H9 (cell line): ENCODE measurements at regions not wholly inside any gene's neighbourhood (a gene's known extent, or its start where the extent isn't known, plus 50 kb on each side); places are given as distances from the start of the nearest gene placed in this dataset.

Experiments used
- DNase-seq: peaks from one replicate; pipeline ENCODE4 v3.0.0-alpha.2; 2017
- H2AFZ ChIP-seq: one replicate; pipeline ENCODE4 v1.6.1; 2013; ENCODE audit warnings: mild to moderate bottlenecking, low read length, control low read depth, moderate library complexity
- H2AK5ac ChIP-seq: 2 replicates; pipeline ENCODE4 v1.6.1; 2013; ENCODE audit warnings: low read length, control low read depth, mixed read lengths; ENCODE audit not compliant: insufficient read length
- H2BK120ac ChIP-seq: one replicate; pipeline ENCODE4 v1.6.1; 2013; ENCODE audit warnings: low read depth, mild to moderate bottlenecking, low read length, control low read depth, inconsistent platforms; ENCODE audit not compliant: poor library complexity, severe bottlenecking
- H2BK12ac ChIP-seq: 2 replicates; pipeline ENCODE4 v1.6.1; 2013; ENCODE audit warnings: low read length, control low read depth, mixed read lengths, low read depth; ENCODE audit not compliant: insufficient read length
- H2BK15ac ChIP-seq: 2 replicates; pipeline ENCODE4 v1.6.1; 2013; ENCODE audit warnings: low read depth, low read length, control low read depth
- H2BK20ac ChIP-seq: one replicate; pipeline ENCODE4 v1.6.1; 2013; ENCODE audit warnings: low read depth, mild to moderate bottlenecking, low read length, control low read depth, inconsistent platforms; ENCODE audit not compliant: poor library complexity, severe bottlenecking
- H2BK5ac ChIP-seq: 2 replicates; pipeline ENCODE4 v1.6.1; 2013; ENCODE audit warnings: low read length, control low read depth, mixed read lengths; ENCODE audit not compliant: insufficient read length
- H3K14ac ChIP-seq: 2 replicates; pipeline ENCODE4 v1.6.1; 2013; ENCODE audit warnings: low read length, control low read depth; ENCODE audit not compliant: insufficient read depth
- H3K18ac ChIP-seq: 2 replicates; pipeline ENCODE4 v1.6.1; 2013; ENCODE audit warnings: low read depth, mild to moderate bottlenecking, mixed read lengths, low read length, control low read depth; ENCODE audit not compliant: insufficient read length
- H3K23ac ChIP-seq: 2 replicates; pipeline ENCODE4 v1.6.1; 2013; ENCODE audit warnings: low read length, control low read depth, mixed read lengths, low read depth; ENCODE audit not compliant: insufficient read length
- H3K23me2 ChIP-seq: 2 replicates; pipeline ENCODE4 v1.6.1; 2013; ENCODE audit warnings: low read depth, mild to moderate bottlenecking, mixed read lengths, low read length, control low read depth; ENCODE audit not compliant: insufficient read length, poor library complexity, severe bottlenecking
- H3K27ac ChIP-seq: 2 replicates; pipeline ENCODE4 v1.5.1; 2013; ENCODE audit warnings: low read length, control low read depth, mixed read lengths, low read depth; ENCODE audit not compliant: insufficient read length
- H3K27me3 ChIP-seq: 2 replicates; pipeline ENCODE4 v1.6.1; 2013; ENCODE audit warnings: low read length, control low read depth, inconsistent platforms; ENCODE audit not compliant: insufficient read depth
- H3K4ac ChIP-seq: 2 replicates; pipeline ENCODE4 v1.6.1; 2013; ENCODE audit warnings: low read depth, mild to moderate bottlenecking, control low read depth, inconsistent platforms, low read length, moderate library complexity
- H3K4me1 ChIP-seq: 2 replicates; pipeline ENCODE4 v1.6.1; 2013; ENCODE audit warnings: low read length, control low read depth, inconsistent platforms; ENCODE audit not compliant: insufficient read depth
- H3K4me2 ChIP-seq: 2 replicates; pipeline ENCODE4 v1.6.1; 2013; ENCODE audit warnings: low read length, control low read depth, mixed read lengths; ENCODE audit not compliant: insufficient read length, insufficient read depth
- H3K56ac ChIP-seq: 2 replicates; pipeline ENCODE4 v1.6.1; 2013; ENCODE audit warnings: low read depth, mild to moderate bottlenecking, mixed read lengths, low read length, control low read depth; ENCODE audit not compliant: insufficient read length
- H3K79me1 ChIP-seq: 2 replicates; pipeline ENCODE4 v1.6.1; 2013; ENCODE audit warnings: low read depth, mild to moderate bottlenecking, moderate library complexity, low read length, control low read depth, inconsistent platforms; ENCODE audit not compliant: insufficient read depth, poor library complexity, severe bottlenecking
- H3K79me2 ChIP-seq: 2 replicates; pipeline ENCODE4 v1.6.1; 2013; ENCODE audit warnings: low read length, control low read depth, inconsistent platforms; ENCODE audit not compliant: insufficient read depth
- H3K9ac ChIP-seq: 2 replicates; pipeline ENCODE4 v1.6.1; 2013; ENCODE audit warnings: low read length, control low read depth, mixed read lengths; ENCODE audit not compliant: insufficient read length; ENCODE audit errors: extremely low read depth
- H3K9me3 ChIP-seq: one replicate; pipeline ENCODE4 v1.6.1; 2013; ENCODE audit warnings: low read depth, low read length, inconsistent platforms; ENCODE audit not compliant: control insufficient read depth
- H3T11ph ChIP-seq: one replicate; pipeline ENCODE4 v1.6.1; 2013; ENCODE audit warnings: mild to moderate bottlenecking, low read length, control low read depth, inconsistent platforms
- H4K20me1 ChIP-seq: one replicate; pipeline ENCODE4 v1.6.1; 2013; ENCODE audit not compliant: control insufficient read depth, insufficient read length, insufficient read depth
- H4K5ac ChIP-seq: 2 replicates; pipeline ENCODE4 v1.6.1; 2013; ENCODE audit warnings: low read depth, mild to moderate bottlenecking, mixed read lengths, low read length, control low read depth; ENCODE audit not compliant: insufficient read length
- H4K8ac ChIP-seq: replicated peaks from 2 replicates; pipeline ENCODE4 v1.6.1; 2013; ENCODE audit warnings: low read length, control low read depth, mixed read lengths, low read depth; ENCODE audit not compliant: insufficient read length
- H4K91ac ChIP-seq: 2 replicates; pipeline ENCODE4 v1.6.1; 2013; ENCODE audit warnings: low read depth, mild to moderate bottlenecking, moderate library complexity, mixed read lengths, low read length, control low read depth; ENCODE audit not compliant: insufficient read length
- H3K27ac Mint-ChIP-seq, 3 experiments: 2 replicates in 2 of 3; 3 replicates in 1 of 3; pipeline ENCODE4 v1.8.0; 2020 to 2021; ENCODE audit warnings: mixed read lengths in 3 of 3, mild to moderate bottlenecking in 1 of 3, moderate library complexity in 1 of 3
- H3K27me3 Mint-ChIP-seq: 2 replicates; pipeline ENCODE4 v1.8.0; 2021; ENCODE audit warnings: low read depth, mild to moderate bottlenecking, moderate library complexity, mixed read lengths
- H3K36me3 Mint-ChIP-seq, 3 experiments: 2 replicates in 2 of 3; 3 replicates in 1 of 3; pipeline ENCODE4 v1.8.0; 2020 to 2021; ENCODE audit warnings: low read depth in 3 of 3, mixed read lengths in 3 of 3; ENCODE audit not compliant: insufficient read depth in 1 of 3
- H3K4me1 Mint-ChIP-seq, 2 experiments: 2 replicates each; pipeline ENCODE4 v1.8.0; 2020; ENCODE audit warnings: mixed read lengths in 2 of 2
- H3K4me3 Mint-ChIP-seq, 2 experiments: 2 replicates in 1 of 2; 3 replicates in 1 of 2; pipeline ENCODE4 v1.8.0; 2020 to 2021; ENCODE audit warnings: mild to moderate bottlenecking in 2 of 2, mixed read lengths in 2 of 2, moderate library complexity in 1 of 2
- H3K9me3 Mint-ChIP-seq, 2 experiments: 2 replicates in 1 of 2; 3 replicates in 1 of 2; pipeline ENCODE4 v1.8.0; 2020; ENCODE audit warnings: mild to moderate bottlenecking in 2 of 2, mixed read lengths in 2 of 2, moderate library complexity in 1 of 2
- CTCF ChIP-seq: fragments of 200-600 bp; sonication (generic); conservative IDR thresholded peaks from 3 replicates; pipeline ENCODE4 v1.8.0; 2021; ENCODE audit warnings: antibody characterized with exemption, mild to moderate bottlenecking
- WGBS: extraction: QIAGEN DNeasy Blood & Tissue Kit; methylation state at CpG from one replicate; pipeline ENCODE4 v1.1.7; 2013; ENCODE audit warnings: missing lambda C conversion rate, low lambda C conversion rate, mixed read lengths; ENCODE audit not compliant: insufficient read length; ENCODE audit errors: extremely low coverage; 5-methylcytosine and 5-hydroxymethylcytosine counted together

GRCh38 chr5:161047024-161047423, 195.0 kb upstream of the ATP10B start:
- Mint-ChIP-seq H3K4me3 (no peak overlapping the region), H3K9me3 (no peaks in the 10 kb centered on the region; a peak in 1 of 5 replicates), H3K4me1 (no peaks in the 10 kb centered on the region; a peak in 1 of 4 replicates), H3K36me3 (no peaks in the 10 kb centered on the region), H3K27me3 (no peaks in the 10 kb centered on the region), H3K27ac (no peak overlapping the region)
- Histone ChIP-seq H3K23ac (no peak overlapping the region), H2BK15ac (no peak overlapping the region), H3K79me1 (no peaks in the 10 kb centered on the region), H2BK120ac (no peak overlapping the region), H2BK12ac (no peak overlapping the region), H3K23me2 (no peaks in the 10 kb centered on the region), H2AFZ (no peak overlapping the region), H4K5ac (no peak overlapping the region), H4K91ac (no peak overlapping the region), H3K14ac (no peak overlapping the region), H3K4me2 (no peak overlapping the region), H3K18ac (no peak overlapping the region), H4K20me1 (no peaks in the 10 kb centered on the region), H2BK5ac (no peak overlapping the region), H3K9me3 (no peaks in the 10 kb centered on the region), H2AK5ac (no peak overlapping the region), H3K56ac (no peak overlapping the region), H2BK20ac (no peak overlapping the region), H4K8ac (no peak overlapping the region), H3T11ph (no peak overlapping the region), H3K4me1 (no peaks in the 10 kb centered on the region), H3K4ac (no peak overlapping the region), H3K9ac (no peak overlapping the region), H3K27me3 (no peaks in the 10 kb centered on the region), H3K27ac (no peak overlapping the region), H3K79me2 (no peaks in the 10 kb centered on the region)
- DNase-seq, result no peak
- no peak for TF ChIP-seq CTCF
- WGBS, result no CpG with 5 or more reads among the region's 4 CpGs
